Erythroblast (primary cell): ENCODE measurements at regions not wholly inside any gene's neighbourhood (a gene's known extent, or its start where the extent isn't known, plus 50 kb on each side); places are given as distances from the start of the nearest gene placed in this dataset.

Source experiments
- DNase-seq, 2 experiments: peaks; one replicate each; lab custom pipeline; 2025; lab: John Stamatoyannopoulos, UW
- GATA1 ChIP-seq: IDR thresholded peaks from 2 replicates; pipeline ENCODE4 v1.6.1; 2011; ENCODE audit warnings: low read depth, mild to moderate bottlenecking, control low read depth, low read length, moderate library complexity
- POLR2A ChIP-seq: IDR thresholded peaks from 2 replicates; pipeline ENCODE4 v1.6.1; 2011; ENCODE audit warnings: mild to moderate bottlenecking, low read length

DNA sequence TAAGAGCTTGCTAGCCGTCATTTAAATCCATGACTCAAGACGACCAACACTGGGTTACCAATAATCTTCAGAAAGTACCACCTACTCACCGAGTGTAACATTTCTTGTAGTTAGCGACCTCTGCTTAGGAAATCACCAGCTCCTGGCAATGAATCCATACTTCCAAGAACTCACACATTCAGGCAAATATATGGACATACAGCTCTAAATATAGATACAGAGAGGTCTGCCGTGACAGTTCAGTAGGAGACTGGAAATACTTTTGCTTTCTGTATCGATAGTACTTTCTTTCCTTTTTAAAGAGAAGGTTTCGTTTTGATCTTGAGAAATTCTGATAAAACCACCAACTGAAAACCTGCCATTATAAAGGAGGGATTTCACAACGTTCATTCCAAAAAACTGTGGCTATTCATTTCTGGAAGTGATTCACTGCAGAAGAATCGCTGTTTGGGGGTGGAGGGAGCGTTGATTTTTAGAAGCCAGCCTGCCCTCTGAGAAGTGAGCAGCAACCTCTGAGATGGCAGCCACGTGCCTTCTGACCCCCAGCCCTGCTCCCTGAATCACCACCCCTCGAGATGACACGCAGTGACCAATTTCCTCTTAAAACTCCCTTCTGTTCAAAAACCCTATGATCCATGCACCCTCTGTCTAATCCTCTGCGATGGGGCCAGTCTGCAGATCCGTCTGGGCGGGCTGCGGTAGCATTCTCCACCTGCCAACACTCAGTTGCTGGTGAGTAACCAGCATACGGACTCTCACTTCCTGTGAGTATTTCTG, 179.0 kb upstream of the KLF14 start:
- peak; percentile 45 to 56 for DNase-seq
- TF ChIP-seq GATA1 = no peak
- peak; percentile 51 for TF ChIP-seq POLR2A

DNA sequence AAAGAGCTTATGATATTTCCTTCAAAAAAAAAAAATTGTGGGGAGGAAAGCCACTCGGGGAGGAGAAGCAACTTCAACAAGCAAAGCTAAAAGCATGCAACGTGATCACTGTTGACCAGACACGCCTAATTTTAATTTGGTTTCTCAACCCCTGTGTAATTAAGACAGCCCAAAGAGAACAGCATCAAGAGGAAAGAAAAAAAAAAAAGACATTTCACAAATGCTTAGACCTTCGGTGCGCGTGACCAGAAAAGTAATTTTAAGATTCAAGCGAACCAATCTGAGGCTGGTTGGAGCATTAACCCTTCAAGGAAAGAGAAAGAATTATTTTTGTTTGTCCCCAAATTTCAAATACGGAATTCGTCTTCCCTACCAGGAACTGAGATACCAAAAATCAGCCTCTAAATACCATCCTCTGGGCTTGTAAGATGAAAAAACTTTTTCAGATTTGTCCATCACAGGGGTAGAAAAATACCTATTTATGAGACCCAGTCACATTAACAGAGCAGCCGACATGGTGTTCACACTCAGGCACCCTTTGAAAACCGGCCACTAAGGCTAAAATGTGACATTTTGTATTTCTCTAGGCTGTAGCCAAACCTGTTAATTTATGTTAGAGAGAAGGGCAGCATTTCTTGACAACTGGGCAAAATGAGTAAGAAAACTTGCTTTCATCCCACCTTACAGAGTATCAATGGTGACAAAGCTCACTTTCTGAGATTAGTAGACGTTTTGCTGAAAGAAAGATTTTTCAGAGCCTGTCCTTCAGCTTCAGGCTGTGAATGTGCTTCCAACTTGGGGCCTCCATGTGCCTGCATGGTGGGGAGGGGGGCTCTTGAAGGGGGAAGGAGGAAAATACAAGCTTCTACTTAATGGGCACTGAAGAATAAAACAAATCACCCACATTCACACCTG, 179.9 kb upstream of the KLF14 start:
- DNase-seq = no peak
- no peak for TF ChIP-seq GATA1
- no peak for TF ChIP-seq POLR2A

DNA sequence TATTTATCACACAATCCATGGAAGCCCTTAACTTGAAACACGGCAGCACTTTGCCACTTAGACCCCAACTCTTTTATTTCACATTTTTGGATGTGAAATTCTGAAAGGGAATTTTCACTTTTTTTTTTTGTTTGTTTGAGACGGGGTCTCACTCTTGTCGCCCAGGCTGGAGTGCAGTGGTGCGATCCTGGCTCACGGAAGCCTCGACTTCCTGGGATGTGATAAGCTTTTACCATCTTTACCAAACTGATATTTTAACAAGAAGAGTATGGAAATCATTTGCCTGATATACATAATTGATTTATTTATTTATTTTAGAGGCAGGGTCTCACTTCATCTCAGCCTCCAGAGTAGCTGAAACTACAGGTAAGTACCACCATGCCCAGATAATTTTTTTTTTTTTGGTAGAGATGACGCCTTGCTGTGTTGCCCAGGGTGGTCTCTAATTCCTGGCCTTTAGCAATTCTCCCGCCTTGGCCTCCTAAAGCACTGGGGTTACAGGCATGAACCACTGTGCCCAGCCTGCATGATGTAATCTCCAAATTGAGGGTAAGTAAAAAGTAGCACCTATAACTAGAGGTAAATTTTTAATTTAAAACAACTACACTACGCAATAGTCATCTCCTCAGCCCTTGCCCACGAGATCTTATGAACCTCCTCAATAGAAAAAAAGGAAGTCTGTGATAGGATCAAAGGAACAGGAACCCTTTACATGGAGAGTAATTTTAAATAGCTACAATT, 180.7 kb upstream of the KLF14 start:
- TF ChIP-seq GATA1 (no peak), POLR2A (no peak)
- DNase-seq = no peak

DNA sequence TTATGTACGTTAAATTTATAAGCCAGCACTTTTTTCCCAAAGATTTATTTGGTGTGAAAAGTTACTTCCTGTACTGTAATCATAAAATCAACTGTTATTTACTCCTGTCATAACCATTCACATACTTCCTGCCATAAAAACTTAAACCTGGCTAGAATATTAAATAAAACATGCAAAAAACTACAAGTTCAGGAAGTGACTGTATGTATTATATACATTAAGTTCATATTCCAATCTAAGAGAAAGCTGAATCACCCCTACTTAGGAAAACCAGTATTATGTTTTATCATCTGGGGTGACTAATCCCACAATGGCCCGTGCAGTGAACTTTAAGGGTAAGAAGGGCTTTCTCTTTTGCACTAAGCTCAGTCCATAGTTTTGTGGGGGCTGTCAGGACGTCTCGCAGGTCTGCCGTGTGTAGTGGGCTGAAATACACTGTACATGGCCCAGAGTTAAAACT, 183.7 kb upstream of the KLF14 start:
- TF ChIP-seq GATA1 (no peak), POLR2A (no peak)
- no peak for DNase-seq

DNA sequence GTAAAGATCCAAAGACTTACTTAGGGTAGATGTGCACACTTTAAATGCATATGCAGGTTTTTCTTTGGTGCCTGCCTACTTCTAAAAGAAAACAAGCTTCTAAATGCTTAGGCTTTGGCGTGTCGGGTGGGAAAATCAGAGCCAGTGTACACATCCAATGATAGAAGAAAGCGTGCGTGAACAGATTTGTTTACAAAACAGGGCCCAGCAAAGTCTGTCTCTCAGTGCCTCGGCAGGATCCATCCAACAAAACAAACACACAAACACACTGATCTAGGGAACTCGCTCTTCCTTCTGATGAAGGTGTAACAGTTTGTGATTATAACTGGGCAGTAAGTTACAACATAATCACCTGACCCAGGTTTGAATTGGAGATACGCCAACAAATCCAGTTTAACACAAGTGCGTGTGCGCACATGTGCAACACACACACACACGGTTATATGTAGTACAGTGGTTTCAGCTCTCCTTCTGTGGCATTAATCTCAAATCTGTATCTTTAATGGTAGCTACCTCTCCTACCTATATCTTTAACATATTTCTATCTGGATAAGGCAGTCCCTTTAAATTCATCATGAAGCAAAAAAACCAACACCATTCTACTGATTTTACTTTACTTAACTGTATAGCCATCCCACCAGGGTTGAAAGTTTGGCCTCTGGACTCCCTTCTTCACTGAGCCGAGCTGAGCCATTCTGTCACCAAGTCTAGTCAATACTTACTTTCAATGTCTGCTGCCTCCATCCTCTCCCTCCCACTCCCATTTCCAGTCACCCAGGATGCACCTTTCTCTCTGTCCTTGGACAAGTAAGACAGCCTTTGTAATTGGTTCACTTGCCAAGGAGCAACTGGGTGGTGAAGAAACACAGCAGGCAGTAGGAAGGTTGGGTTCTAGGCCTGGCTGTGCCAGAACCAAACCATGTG, 184.4 kb upstream of the KLF14 start:
- TF ChIP-seq GATA1 (no peak), POLR2A (no peak)
- no peak for DNase-seq

DNA sequence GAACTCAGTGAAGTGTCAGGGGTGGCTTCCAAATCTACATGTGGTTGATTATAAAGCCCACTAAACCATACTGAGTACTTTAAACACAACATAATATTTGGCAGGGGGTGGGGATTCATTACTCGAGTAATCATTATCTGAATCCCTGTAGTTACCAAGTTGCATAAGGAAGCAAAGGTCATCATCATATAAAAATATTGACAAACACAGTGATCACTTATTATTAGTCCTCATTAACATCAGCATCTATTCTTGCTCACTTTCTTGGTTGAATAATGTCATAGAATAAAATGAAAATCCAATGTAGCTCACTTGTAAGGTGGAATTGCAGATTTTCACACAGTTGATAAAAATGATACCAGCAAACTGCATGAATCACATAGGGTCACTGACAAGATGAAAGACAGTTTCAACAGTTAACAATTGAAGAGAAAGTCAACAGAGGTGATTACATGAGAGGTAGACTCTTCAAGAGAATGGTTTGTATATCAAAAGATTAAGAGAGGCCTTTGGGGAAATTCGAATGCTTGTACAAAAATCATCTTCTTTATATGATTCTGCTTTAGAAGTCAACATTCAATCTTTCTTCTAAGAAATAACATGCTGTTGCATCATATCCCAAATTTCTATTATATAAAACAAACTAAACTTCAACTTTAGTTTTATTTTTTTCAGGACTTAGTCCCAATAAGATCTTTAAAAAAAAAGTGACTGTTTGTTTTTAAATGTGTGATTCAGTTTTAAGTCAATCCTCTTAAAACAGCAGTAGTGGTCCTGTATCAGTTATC, 185.5 kb upstream of the KLF14 start:
- no peak for DNase-seq
- TF ChIP-seq POLR2A = no peak
- TF ChIP-seq GATA1 = no peak

DNA sequence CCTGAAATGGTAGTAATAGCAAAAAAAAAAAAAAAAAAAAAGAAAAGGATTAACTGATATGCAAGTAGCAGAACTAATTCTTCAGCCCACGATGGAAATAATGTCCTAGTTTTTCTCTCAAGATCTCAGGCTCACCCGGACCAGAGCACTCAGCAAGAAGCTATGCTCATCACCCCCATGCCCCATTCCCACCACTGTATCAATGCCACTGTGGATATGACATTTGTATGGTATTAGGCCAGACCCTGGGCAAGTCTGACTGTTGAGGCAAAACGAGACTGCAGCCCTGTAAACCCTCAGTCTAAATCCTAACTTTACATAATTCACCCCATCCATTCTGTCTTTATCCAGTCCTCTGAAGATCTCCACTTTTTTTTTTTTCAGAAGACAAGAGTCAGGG, 186.1 kb upstream of the KLF14 start:
- DNase-seq = no peak

DNA sequence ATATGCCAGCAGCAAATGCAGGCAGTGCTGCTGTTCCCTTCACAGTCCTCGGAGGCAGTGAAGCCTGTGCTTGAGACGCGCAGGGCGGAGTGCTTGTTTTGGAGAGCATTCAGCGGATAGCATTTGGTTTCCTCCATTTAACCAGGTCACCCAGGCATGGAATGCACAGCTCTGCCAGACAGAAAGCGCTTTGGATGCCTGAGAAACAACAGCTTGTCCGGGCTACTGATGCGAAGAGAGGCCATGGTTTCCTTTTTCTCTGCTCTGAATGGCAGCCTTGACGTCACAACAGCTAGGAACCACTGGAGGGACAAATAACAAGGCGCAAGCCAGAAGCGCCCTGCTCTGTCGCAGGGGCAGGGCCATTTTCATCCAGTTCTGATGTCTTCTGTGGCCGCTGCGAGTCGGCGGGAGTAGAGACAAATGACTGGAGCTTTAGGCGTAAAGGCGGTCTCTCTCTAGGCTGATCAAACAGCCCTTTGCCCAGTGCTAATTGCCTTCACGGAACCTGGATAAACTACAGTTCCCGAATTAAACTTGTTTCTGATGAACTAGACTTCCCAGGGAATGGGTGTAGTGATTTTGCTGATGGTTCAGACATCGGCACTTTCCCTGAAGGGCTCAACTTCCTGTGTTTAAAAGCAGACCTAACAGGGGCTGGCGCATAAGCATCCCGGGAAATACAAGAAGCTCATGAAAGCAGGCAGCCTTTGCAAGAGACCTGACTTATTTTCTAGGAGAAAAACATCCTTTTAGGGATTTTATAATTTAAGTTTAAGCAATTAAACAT, 187.6 kb upstream of the KLF14 start:
- TF ChIP-seq GATA1 (no peak), POLR2A (no peak)
- DNase-seq = no peak

More for the DNA sequence above, 186.1 kb upstream of the KLF14 start:
- TF ChIP-seq POLR2A = no peak
- TF ChIP-seq GATA1 = no peak

DNA sequence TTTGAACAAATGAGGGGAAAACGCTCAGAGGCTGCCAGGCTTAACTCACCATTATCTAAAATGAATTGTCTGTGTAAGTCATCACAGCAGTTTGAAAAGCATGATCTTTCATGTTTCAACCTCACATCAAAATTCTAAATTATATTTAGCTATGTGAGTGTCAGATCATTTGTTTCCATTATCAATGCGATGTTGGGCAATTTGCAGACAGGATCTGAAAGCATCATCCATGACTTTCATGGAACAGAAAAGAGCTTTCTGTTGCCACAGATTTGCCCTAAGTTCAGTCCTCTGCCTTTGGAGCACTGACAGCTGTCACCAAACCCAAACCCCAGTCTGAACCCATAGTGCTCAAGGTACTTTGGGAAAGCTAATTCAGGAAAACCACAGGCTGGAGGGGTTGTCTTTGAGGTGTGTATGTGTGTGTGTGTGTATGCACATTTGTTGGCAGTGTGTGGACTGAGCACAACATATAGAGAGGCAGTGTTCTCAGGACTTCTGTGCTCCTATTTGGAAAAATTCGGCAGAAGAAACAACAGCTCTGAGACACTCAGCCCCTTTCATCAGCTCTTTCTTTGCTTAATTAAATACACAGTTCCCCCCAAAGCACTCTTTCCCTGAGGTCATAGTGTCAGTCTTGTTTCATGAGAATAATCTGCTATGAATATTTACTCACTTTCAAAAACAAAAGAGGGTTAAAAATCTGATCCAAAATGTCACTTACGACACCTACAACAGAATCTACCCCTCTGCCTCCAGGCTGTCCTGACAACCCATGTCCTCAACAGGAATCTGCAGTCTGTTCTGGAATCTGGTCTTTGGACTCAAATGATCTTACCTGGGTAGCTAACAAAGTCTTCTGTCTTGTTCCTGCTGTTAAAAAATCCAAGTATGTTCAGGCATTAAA, 188.5 kb upstream of the KLF14 start:
- DNase-seq = no peak
- no peak for TF ChIP-seq GATA1
- TF ChIP-seq POLR2A = no peak

DNA sequence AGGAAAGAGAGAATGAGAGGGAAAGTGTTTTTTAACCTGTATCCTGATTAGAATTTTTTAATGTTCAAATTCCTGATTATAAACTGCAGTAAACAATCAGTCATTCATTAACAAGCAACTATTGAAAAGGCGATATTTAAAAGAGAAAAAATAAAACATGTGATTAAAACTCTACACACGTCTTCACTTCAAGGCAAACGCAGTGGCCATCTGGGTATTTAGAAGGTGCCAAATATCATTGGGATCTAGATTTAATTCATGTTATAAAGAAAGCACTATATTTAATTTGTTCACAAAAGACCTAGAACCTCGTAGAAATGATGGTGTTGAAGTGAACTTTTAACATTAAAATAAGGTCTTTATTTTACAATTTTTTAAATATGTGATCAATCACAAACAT, 189.4 kb upstream of the KLF14 start:
- no peak for DNase-seq
- TF ChIP-seq GATA1 (no peak), POLR2A (no peak)
